GM12878 (cell line): ENCODE measurements at regions not wholly inside any gene's neighbourhood (a gene's known extent, or its start where the extent isn't known, plus 50 kb on each side); places are given as distances from the start of the nearest gene placed in this dataset.

Source experiments
- ATAC-seq: fragments of 200-7000 bp; cut with Tn5 transposase; 3 replicates; pipeline ENCODE4 v1.9.1; 2020; ENCODE audit warnings: mild to moderate bottlenecking, moderate library complexity
- BruUV-seq: library from RNA; stranded (reverse); fragments of 400-500 nt; replicated peaks from 2 replicates; lab custom pipeline; 2021; lab: Mats Ljungman, UMichigan
- CTCF ChIA-PET: fragments of 300-600 bp; sonication (Branson Sonifier 250); formaldehyde crosslinking; extraction: SDS; loops from one replicate; lab custom pipeline; 2021; ENCODE audit warnings: inconsistent platforms; lab: Yijun Ruan, JAX
- POLR2A ChIA-PET: fragments of 350-600 bp; formaldehyde crosslinking; extraction: SDS; loops from one replicate; lab custom pipeline; 2021; ENCODE audit warnings: inconsistent platforms; lab: Charles Lee
- RAD21 ChIA-PET: fragments of 300-600 bp; sonication (Branson Sonifier 250); formaldehyde crosslinking; loops from one replicate; lab custom pipeline; 2023; ENCODE audit warnings: antibody characterized with exemption; ENCODE audit not compliant: unreplicated experiment; lab: Charles Lee
- SMC1A ChIA-PET: fragments of 300-600 bp; sonication (Branson Sonifier 250); formaldehyde crosslinking; loops from one replicate; lab custom pipeline; 2023; ENCODE audit not compliant: unreplicated experiment, uncharacterized antibody; lab: Charles Lee
- DNase-seq: peaks from one replicate; pipeline ENCODE4 v3.0.0-alpha.2; 2011; ENCODE audit warnings: low read depth, low spot score
- FAIRE-seq: peaks from 3 replicates; lab custom pipeline; 2011; peaks lifted over from hg19 to GRCh38; lab: Jason Lieb, UNC
- H2AFZ ChIP-seq: 2 replicates; pipeline ENCODE4 v1.6.0; 2011; ENCODE audit warnings: low read depth, low read length, control low read depth; ENCODE audit not compliant: control insufficient read depth
- H3K27ac ChIP-seq: 2 replicates; pipeline ENCODE4 v1.5.1; 2011; ENCODE audit warnings: control low read depth; ENCODE audit not compliant: control insufficient read depth, insufficient read depth
- H3K27me3 ChIP-seq, 2 experiments: replicated peaks in 1 of 2; 2 replicates each; pipeline versions ENCODE4 v1.6.0 to v1.6.1; 2011; ENCODE audit warnings: low read length in 1 of 2; ENCODE audit not compliant: control insufficient read depth in 2 of 2, insufficient read depth in 2 of 2
- H3K36me3 ChIP-seq, 2 experiments: 2 replicates each; pipeline ENCODE4 v1.5.1; 2011; ENCODE audit warnings: low read length in 1 of 2; ENCODE audit not compliant: control insufficient read depth in 2 of 2, insufficient read depth in 2 of 2
- H3K4me1 ChIP-seq: 2 replicates; pipeline ENCODE4 v1.6.1; 2011; ENCODE audit warnings: mild to moderate bottlenecking, low read length, moderate library complexity, mixed read lengths; ENCODE audit not compliant: control insufficient read depth, insufficient read depth
- H3K4me2 ChIP-seq: 2 replicates; pipeline ENCODE4 v1.6.0; 2011; ENCODE audit warnings: control low read depth; ENCODE audit not compliant: control insufficient read depth, insufficient read depth
- H3K4me3 ChIP-seq: fragments of 200-600 bp; sonication (generic); 2 replicates; pipeline ENCODE4 v1.5.1; 2016
- H3K79me2 ChIP-seq: 2 replicates; pipeline ENCODE4 v1.6.0; 2011; ENCODE audit warnings: low read length; ENCODE audit not compliant: control insufficient read depth, insufficient read depth
- H3K9ac ChIP-seq: 2 replicates; pipeline ENCODE4 v1.8.0; 2011; ENCODE audit warnings: low read length, control low read depth, mixed read lengths; ENCODE audit not compliant: control insufficient read depth, insufficient read depth
- H3K9me3 ChIP-seq: replicated peaks from 3 replicates; pipeline ENCODE4 v1.5.1; 2011; ENCODE audit warnings: mild to moderate bottlenecking, low read length; ENCODE audit not compliant: control insufficient read depth, insufficient read depth
- H4K20me1 ChIP-seq: 2 replicates; pipeline ENCODE4 v1.6.0; 2011; ENCODE audit not compliant: control insufficient read depth, insufficient read depth
- BRCA1 ChIP-seq: IDR thresholded peaks from 2 replicates; pipeline ENCODE4 v1.6.1; 2011; ENCODE audit warnings: low read depth, low read length, improper control_type of control experiment
- ELK1 ChIP-seq: IDR thresholded peaks from 2 replicates; pipeline ENCODE4 v1.6.1; 2012; ENCODE audit warnings: low read depth, low read length, improper control_type of control experiment
- ETV6 ChIP-seq, 2 experiments: fragments of 450-650 bp in 1 of 2; IDR thresholded peaks in 1 of 2; conservative IDR thresholded peaks in 1 of 2; 2 replicates each; pipeline ENCODE4 v1.6.1; 2014; ENCODE audit warnings: antibody characterized with exemption in 1 of 2, borderline replicate concordance in 1 of 2, low read depth in 1 of 2, mild to moderate bottlenecking in 1 of 2, moderate library complexity in 1 of 2
- SUZ12 ChIP-seq: fragments of 200-600 bp; sonication (generic); IDR thresholded peaks from one replicate; pipeline ENCODE4 v1.6.1; 2018; ENCODE audit warnings: antibody characterized with exemption, mild to moderate bottlenecking; ENCODE audit not compliant: unreplicated experiment
- ZNF687 ChIP-seq: fragments of 450-650 bp; IDR thresholded peaks from 2 replicates; pipeline ENCODE4 v1.6.1; 2017; ENCODE audit warnings: mild to moderate bottlenecking, moderate library complexity
- WGBS: methylation state at CpG from one replicate; pipeline ENCODE4 v1.1.6; 2016; ENCODE audit warnings: low lambda C conversion rate; ENCODE audit not compliant: insufficient replicate concordance, insufficient coverage; ENCODE audit errors: missing lambda C conversion rate; 5-methylcytosine and 5-hydroxymethylcytosine counted together
- in situ Hi-C: fragments of 300-500 bp; cut with MboI; formaldehyde crosslinking; loops from 9 replicates; pipeline ENCODE4 v1.14.3; 2018; ENCODE audit warnings: mixed read lengths
- intact Hi-C: fragments of 100-400 bp; cut with micrococcal nuclease; formaldehyde crosslinking; loops from one replicate; pipeline ENCODE4 v1.14.2; 2022; ENCODE audit not compliant: unreplicated experiment

GRCh38 chr11:70872299-70872698 is 380.1 kb downstream of the SHANK2 start (continued):
- TF ChIP-seq ZNF687, result no peak

GRCh38 chr11:70872955-70873735 is 379.2 kb downstream of the SHANK2 start:
- Histone ChIP-seq H3K9ac (no peak overlapping the region), H3K36me3 (no peaks in the 10 kb centered on the region), H3K27ac (no peak overlapping the region), H4K20me1 (no peaks in the 10 kb centered on the region), H3K4me3 (no peak overlapping the region), H3K4me2 (no peak overlapping the region), H2AFZ (no peak overlapping the region), H3K9me3 (no peaks in the 10 kb centered on the region), H3K4me1 (no peaks in the 10 kb centered on the region), H3K79me2 (no peaks in the 10 kb centered on the region), H3K27me3 (no peaks in the 10 kb centered on the region)
- ChIA-PET RAD21 (no interaction called here), SMC1A (no interaction called here), CTCF (no interaction called here), POLR2A (no interaction called here)
- no peak for FAIRE-seq
- intact Hi-C loops, result no loop called here
- no peak for DNase-seq
- in situ Hi-C loops, result no loop called here
- TF ChIP-seq SUZ12 (no peak), BRCA1 (no peak), ELK1 (no peak), ETV6 (conservative IDR thresholded peaks at IDR 0.05 in 1 of 2, IDR thresholded peaks at IDR 0.05 in 1 of 2; ENCODE audit: borderline replicate concordance in 1 of 2, low read depth in 1 of 2) (no peak)
- 8% methylated on average over 14 of the region's 14 CpGs for WGBS
- no TSS peak for BruUV-seq
- no peak for ATAC-seq
